T47D (cell line): ENCODE measurements at regions not wholly inside any gene's neighbourhood (a gene's known extent, or its start where the extent isn't known, plus 50 kb on each side); places are given as distances from the start of the nearest gene placed in this dataset.
"Not testable (repeated sequence)": the region's sequence is repeated elsewhere in the genome, so short reads cannot be mapped to it uniquely, and the experiment has no call there.

Experiments used
- DNase-seq, 2 experiments: peaks; one replicate each; pipeline versions ENCODE4 v3.0.0 to v3.0.0-alpha.2; 2011 to 2012; ENCODE audit warnings: low read depth in 1 of 2, low spot score in 1 of 2
- JUND ChIP-seq: IDR thresholded peaks from 2 replicates; pipeline ENCODE4 v1.6.1; 2012; ENCODE audit warnings: low read depth
- in situ Hi-C: cut with HindIII; loops from 2 replicates; pipeline ENCODE4 v1.10.0; 2016; ENCODE audit warnings: low sequenced_read_pairs, low pct_unique_long_range_greater_than_20kb

- no peak for TF ChIP-seq JUND
- in situ Hi-C loops, result no loop called here
- no peak for DNase-seq
Measured at GRCh38 chr6:121951918-121952379, 447.5 kb upstream of the HSF2 start.

GRCh38 chr6:121955401-121955800 is 444.1 kb upstream of the HSF2 start:
- DNase-seq, in situ Hi-C loops: not testable (repeated sequence)

DNA sequence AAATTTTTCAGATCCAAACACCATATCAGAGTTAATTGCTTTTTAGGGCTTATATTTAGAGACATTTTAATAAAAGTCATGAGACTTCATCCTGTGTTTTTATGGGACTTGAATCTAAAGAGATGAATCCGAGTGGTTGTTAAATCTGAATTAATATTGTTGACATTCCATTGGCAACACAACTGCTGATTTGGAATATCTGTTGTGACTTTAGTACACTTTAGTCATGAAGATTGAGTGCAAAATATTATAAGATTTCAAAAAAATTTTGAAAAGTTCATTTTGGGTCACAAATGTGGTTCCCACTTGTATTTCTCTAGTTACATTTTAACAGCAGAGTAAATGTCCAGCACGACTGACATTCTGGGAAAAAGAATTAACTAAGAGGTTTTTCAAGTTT is 442.7 kb upstream of the HSF2 start:
- in situ Hi-C loops, result no loop called here
- DNase-seq, result no peak
- no peak for TF ChIP-seq JUND

GRCh38 chr6:121959501-121959900 is 440.0 kb upstream of the HSF2 start:
- TF ChIP-seq JUND, result no peak
- in situ Hi-C loops, result no loop called here
- no peak for DNase-seq

- in situ Hi-C loops, result no loop called here
- no peak for DNase-seq
- no peak for TF ChIP-seq JUND
Measured at GRCh38 chr6:121961619-121962125, 437.8 kb upstream of the HSF2 start.

DNA sequence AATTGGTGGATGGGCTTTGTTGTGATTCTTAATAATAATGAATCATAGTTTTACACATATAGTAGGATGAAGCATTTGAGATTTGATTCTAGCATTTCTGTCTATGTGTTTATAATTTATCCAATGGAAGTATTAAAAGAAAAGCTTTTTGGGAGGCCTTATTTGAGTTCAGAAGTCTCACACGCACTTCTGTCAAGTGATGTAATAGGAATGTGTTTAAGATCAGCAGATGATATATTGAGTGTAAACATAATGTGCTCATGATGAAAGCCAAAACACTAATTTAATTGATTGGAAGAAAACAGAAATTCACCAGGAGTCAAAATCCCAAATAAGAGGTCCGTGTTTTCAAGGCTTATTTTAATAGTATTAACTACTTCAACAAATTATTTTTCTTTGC is 435.6 kb upstream of the HSF2 start:
- DNase-seq, result no peak
- no peak for TF ChIP-seq JUND
- in situ Hi-C loops, result no loop called here

GRCh38 chr6:121965739-121966138 is 433.7 kb upstream of the HSF2 start:
- no peak for DNase-seq
- no peak for TF ChIP-seq JUND
- in situ Hi-C loops, result no loop called here

DNA sequence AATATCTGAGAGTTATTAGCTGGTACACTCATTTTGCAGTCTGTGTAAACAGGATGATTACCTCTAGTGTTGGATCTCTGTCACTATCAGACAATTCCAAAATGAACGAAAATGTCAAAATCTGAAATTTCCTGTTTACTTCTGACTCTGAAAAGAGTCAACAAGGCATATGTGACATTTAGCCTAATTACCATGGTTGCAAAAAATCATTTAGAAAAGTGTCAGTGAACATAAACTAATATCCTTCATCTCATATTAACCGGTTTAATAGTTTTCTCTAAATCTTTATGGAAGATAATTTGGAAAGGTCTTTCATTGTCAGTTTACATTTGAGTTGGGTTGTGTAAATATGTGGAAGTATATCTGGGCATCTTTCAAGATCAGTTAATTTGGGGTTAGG is 431.8 kb upstream of the HSF2 start:
- TF ChIP-seq JUND, result no peak
- DNase-seq, result no peak
- in situ Hi-C loops, result no loop called here

- in situ Hi-C loops, result no loop called here
- DNase-seq, result no peak
- no peak for TF ChIP-seq JUND
Measured at GRCh38 chr6:121971931-121972335, 427.5 kb upstream of the HSF2 start.

- no peak for DNase-seq
- no peak for TF ChIP-seq JUND
- in situ Hi-C loops, result no loop called here
Measured at GRCh38 chr6:121984956-121985355, 414.5 kb upstream of the HSF2 start.

GRCh38 chr6:121993362-121993761 is 406.1 kb upstream of the HSF2 start:
- in situ Hi-C loops, result no loop called here
- DNase-seq, result no peak
- no peak for TF ChIP-seq JUND

DNA sequence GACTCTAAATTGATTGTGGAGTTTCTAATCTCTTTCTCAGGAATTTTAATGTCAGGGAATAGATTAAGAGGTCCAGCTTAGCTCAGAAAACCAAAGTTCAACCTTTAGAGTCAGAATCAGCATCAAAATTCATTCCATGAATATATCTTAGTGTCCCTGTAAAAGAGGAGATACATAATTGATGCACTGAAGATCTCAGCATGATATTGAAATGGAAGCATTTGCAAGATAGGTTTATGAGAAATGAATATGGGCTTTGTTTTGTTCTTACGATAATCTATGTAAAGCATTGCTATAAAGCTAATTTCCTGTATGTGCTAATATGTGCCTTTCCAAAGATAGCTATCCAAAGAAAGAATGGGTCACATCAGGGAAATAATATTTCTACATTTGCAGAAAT is 404.5 kb upstream of the HSF2 start:
- in situ Hi-C loops, result no loop called here
- no peak for TF ChIP-seq JUND
- DNase-seq, result no peak

- in situ Hi-C loops, result no loop called here
- no peak for TF ChIP-seq JUND
- DNase-seq, result no peak
Measured at GRCh38 chr6:121998631-121999030, 400.8 kb upstream of the HSF2 start.

GRCh38 chr6:121999456-122000065 is 399.9 kb upstream of the HSF2 start:
- DNase-seq, result no peak
- in situ Hi-C loops, result no loop called here
- no peak for TF ChIP-seq JUND
